Esophagus muscularis mucosa (tissue), 4 donors: ENCODE measurements at regions not wholly inside any gene's neighbourhood (a gene's known extent, or its start where the extent isn't known, plus 50 kb on each side); places are given as distances from the start of the nearest gene placed in this dataset.

Experiments
- CTCF ChIP-seq, 3 experiments: fragments of 200-600 bp in 2 of 3; fragments of 450-650 bp in 1 of 3; sonication (generic) in 2 of 3; IDR thresholded peaks; one replicate each; pipeline ENCODE4 v1.5.1; 2017 to 2019; ENCODE audit warnings: antibody characterized with exemption in 3 of 3, mild to moderate bottlenecking in 2 of 3, moderate library complexity in 1 of 3
- EP300 ChIP-seq: sonication (generic); formaldehyde crosslinking; IDR thresholded peaks from one replicate; pipeline ENCODE4 v1.6.1; 2017; ENCODE audit warnings: antibody characterized with exemption
- POLR2A ChIP-seq: fragments of 450-650 bp; IDR thresholded peaks from one replicate; pipeline ENCODE4 v1.6.1; 2017; ENCODE audit warnings: antibody characterized with exemption, moderate library complexity, mild to moderate bottlenecking, low read depth
- POLR2AphosphoS5 ChIP-seq, 2 donors: sonication (generic); formaldehyde crosslinking; IDR thresholded peaks; one replicate each; pipeline ENCODE4 v1.6.1; 2017; ENCODE audit warnings: antibody characterized with exemption in 2 of 2

DNA sequence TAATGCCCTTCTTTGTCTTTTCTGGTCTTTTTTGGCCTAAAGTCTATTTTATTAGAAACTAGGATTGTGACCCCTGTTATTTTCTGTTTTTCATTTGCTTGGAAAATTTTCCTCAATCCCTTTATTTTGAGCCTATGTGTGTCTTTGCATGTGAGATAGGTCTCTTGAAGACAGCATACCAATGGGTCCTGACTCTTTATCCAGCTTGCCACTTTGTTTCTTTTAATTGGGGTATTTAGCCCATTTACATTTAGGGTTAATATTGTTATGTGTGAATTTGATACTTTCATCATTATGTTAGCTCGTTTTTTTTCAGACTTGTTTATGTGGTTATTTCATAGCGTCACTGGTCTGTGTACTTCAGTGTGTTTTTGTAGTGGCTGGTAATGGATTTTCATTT lies 682.6 kb downstream of the JRKL start:
- TF ChIP-seq POLR2AphosphoS5 (IDR thresholded peaks at IDR 0.05) (no peak), CTCF (IDR thresholded peaks at IDR 0.05) (no peak), EP300 (no peak), POLR2A (no peak)
